ENCODE measurements at regions not wholly inside any gene's neighbourhood (a gene's known extent, or its start where the extent isn't known, plus 50 kb on each side); places are given as distances from the start of the nearest gene placed in this dataset.

- TF ChIP-seq CTCF (IDR thresholded peaks at IDR 0.05) (no peak), POLR2A (IDR thresholded peaks at IDR 0.05) (no peak)
Observed at GRCh38 chr2:109670556-109671411, 56.6 kb downstream of the SOWAHC start.
